ENCODE measurements at regions not wholly inside any gene's neighbourhood (a gene's known extent, or its start where the extent isn't known, plus 50 kb on each side); places are given as distances from the start of the nearest gene placed in this dataset.

DNA sequence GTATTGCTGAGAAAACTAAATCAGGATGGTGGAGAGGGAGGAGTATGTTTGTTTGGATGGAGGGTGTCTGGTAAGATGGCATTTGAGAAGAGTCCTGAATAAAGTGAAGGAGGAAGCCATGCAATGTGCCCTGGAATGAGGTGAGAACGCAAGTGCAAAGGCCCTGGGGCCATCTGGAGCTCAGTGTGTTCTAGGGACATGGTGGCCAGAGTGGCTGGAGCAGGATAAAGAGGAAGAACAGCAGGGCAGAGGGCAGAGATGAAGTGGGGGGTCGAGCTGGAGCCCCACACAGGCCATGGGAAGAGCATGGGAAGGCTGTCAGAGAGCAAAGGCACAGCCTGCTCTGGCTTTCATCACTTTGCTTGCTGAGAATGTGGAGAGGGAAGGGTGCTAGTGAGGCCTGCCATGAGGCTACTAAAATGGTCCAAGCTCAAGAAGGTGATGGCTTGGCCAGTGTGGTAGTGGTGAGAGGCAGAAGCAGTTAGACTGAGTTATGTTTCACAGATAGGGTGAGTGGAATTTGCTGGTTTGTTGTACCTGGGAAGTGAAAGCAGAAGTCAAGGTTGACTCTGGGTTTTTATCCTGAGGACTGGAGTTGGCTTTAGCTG lies 234.1 kb downstream of the FOXL1 start:
- TF ChIP-seq, protein P1, sequence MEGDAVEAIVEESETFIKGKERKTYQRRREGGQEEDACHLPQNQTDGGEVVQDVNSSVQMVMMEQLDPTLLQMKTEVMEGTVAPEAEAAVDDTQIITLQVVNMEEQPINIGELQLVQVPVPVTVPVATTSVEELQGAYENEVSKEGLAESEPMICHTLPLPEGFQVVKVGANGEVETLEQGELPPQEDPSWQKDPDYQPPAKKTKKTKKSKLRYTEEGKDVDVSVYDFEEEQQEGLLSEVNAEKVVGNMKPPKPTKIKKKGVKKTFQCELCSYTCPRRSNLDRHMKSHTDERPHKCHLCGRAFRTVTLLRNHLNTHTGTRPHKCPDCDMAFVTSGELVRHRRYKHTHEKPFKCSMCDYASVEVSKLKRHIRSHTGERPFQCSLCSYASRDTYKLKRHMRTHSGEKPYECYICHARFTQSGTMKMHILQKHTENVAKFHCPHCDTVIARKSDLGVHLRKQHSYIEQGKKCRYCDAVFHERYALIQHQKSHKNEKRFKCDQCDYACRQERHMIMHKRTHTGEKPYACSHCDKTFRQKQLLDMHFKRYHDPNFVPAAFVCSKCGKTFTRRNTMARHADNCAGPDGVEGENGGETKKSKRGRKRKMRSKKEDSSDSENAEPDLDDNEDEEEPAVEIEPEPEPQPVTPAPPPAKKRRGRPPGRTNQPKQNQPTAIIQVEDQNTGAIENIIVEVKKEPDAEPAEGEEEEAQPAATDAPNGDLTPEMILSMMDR (conservative IDR thresholded peaks at IDR 0.05; ENCODE audit: low read length), result no peak
- TF ChIP-seq EZH2phosphoT487 (IDR thresholded peaks at IDR 0.05; ENCODE audit: borderline replicate concordance, low read depth, low read length), result no peak

Measured in OCI-LY7 (cell line).